CD4-positive, alpha-beta T cell treated with Interleukin-4 for 1 hour (primary cell): ENCODE measurements at regions not wholly inside any gene's neighbourhood (a gene's known extent, or its start where the extent isn't known, plus 50 kb on each side); places are given as distances from the start of the nearest gene placed in this dataset.

Experiments
- DNase-seq, 2 donors: peaks; one replicate each; pipeline ENCODE4 v3.0.0-alpha.2; 2020 to 2022

- no peak for DNase-seq
Observed at GRCh38 chr12:82029936-82030335, 270.8 kb upstream of the PPFIA2 start.

- DNase-seq = no peak
Observed at GRCh38 chr12:82028772-82029171, 269.6 kb upstream of the PPFIA2 start.

GRCh38 chr12:82027612-82028011 lies 268.5 kb upstream of the PPFIA2 start:
- DNase-seq = no peak

GRCh38 chr12:82025462-82025861 lies 266.3 kb upstream of the PPFIA2 start:
- DNase-seq = no peak

GRCh38 chr12:82019533-82019932 lies 260.4 kb upstream of the PPFIA2 start:
- DNase-seq = peak in 1 of 2 donors; percentile 0

GRCh38 chr12:82015623-82016347 lies 256.6 kb upstream of the PPFIA2 start:
- DNase-seq = no peak

GRCh38 chr12:82012176-82012575 lies 253.0 kb upstream of the PPFIA2 start:
- DNase-seq = no peak

- no peak for DNase-seq
Observed at GRCh38 chr12:82009524-82009923, 250.4 kb upstream of the PPFIA2 start.

- DNase-seq = no peak
Observed at GRCh38 chr12:82008251-82008650, 249.1 kb upstream of the PPFIA2 start.

GRCh38 chr12:81998761-81999378 lies 239.7 kb upstream of the PPFIA2 start:
- no peak for DNase-seq

- peak; percentile 42 to 48 for DNase-seq
Observed at GRCh38 chr12:81992461-81992860, 233.3 kb upstream of the PPFIA2 start.

- DNase-seq = no peak
Observed at GRCh38 chr12:81991868-81992267, 232.7 kb upstream of the PPFIA2 start.

GRCh38 chr12:81988362-81988761 lies 229.2 kb upstream of the PPFIA2 start:
- DNase-seq = no peak

GRCh38 chr12:81987371-81987770 lies 228.2 kb upstream of the PPFIA2 start:
- no peak for DNase-seq

- no peak for DNase-seq
Observed at GRCh38 chr12:81976661-81977060, 217.5 kb upstream of the PPFIA2 start.

- no peak for DNase-seq
Observed at GRCh38 chr12:81974762-81975161, 215.6 kb upstream of the PPFIA2 start.

- DNase-seq = no peak
Observed at GRCh38 chr12:81968421-81968820, 209.3 kb upstream of the PPFIA2 start.

GRCh38 chr12:81963636-81964035 lies 204.5 kb upstream of the PPFIA2 start:
- DNase-seq = no peak

GRCh38 chr12:81963026-81963425 lies 203.9 kb upstream of the PPFIA2 start:
- no peak for DNase-seq

- no peak for DNase-seq
Observed at GRCh38 chr12:81962126-81962856, 203.1 kb upstream of the PPFIA2 start.

GRCh38 chr12:81958406-81958805 lies 199.3 kb upstream of the PPFIA2 start:
- no peak for DNase-seq

- DNase-seq = no peak
Observed at GRCh38 chr12:81957631-81958030, 198.5 kb upstream of the PPFIA2 start.

- no peak for DNase-seq
Observed at GRCh38 chr12:81956468-81956860, 197.3 kb upstream of the PPFIA2 start.

- DNase-seq = no peak
Observed at GRCh38 chr12:81953541-81953940, 194.4 kb upstream of the PPFIA2 start.
